GM20000 (cell line): ENCODE measurements at regions not wholly inside any gene's neighbourhood (a gene's known extent, or its start where the extent isn't known, plus 50 kb on each side); places are given as distances from the start of the nearest gene placed in this dataset.

Experiments
- DNase-seq: peaks from one replicate; pipeline ENCODE4 v3.0.0; 2012; ENCODE audit warnings: low spot score
- TF ChIP-seq, protein P1 (sequence below): IDR thresholded peaks from 2 replicates; pipeline ENCODE4 v1.5.1; 2012; ENCODE audit warnings: mild to moderate bottlenecking, control low read depth; ENCODE audit errors: extremely low read depth, missing control alignments

DNA sequence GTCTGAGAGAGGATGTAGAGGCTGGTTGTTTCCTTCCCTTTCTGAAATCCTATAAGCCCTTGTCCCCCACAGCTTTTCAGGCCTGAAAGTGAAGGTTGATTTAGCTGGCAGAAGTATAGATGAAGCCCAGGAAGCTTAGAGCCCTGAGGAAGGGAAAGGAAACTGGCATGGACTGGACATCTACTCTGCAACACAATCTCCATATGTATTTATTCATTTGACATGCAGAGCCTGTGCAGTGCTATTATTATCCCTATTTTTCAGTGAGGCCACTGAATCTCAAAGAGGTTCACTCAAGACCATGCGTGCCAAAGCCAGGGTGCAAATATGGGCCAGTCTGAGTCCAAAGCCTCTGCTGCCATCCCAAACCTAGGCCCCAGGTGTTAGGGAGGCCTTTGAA is 78.5 kb upstream of the KCND3 start:
- no peak for DNase-seq
- TF ChIP-seq, protein P1, sequence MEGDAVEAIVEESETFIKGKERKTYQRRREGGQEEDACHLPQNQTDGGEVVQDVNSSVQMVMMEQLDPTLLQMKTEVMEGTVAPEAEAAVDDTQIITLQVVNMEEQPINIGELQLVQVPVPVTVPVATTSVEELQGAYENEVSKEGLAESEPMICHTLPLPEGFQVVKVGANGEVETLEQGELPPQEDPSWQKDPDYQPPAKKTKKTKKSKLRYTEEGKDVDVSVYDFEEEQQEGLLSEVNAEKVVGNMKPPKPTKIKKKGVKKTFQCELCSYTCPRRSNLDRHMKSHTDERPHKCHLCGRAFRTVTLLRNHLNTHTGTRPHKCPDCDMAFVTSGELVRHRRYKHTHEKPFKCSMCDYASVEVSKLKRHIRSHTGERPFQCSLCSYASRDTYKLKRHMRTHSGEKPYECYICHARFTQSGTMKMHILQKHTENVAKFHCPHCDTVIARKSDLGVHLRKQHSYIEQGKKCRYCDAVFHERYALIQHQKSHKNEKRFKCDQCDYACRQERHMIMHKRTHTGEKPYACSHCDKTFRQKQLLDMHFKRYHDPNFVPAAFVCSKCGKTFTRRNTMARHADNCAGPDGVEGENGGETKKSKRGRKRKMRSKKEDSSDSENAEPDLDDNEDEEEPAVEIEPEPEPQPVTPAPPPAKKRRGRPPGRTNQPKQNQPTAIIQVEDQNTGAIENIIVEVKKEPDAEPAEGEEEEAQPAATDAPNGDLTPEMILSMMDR, result no peak

DNA sequence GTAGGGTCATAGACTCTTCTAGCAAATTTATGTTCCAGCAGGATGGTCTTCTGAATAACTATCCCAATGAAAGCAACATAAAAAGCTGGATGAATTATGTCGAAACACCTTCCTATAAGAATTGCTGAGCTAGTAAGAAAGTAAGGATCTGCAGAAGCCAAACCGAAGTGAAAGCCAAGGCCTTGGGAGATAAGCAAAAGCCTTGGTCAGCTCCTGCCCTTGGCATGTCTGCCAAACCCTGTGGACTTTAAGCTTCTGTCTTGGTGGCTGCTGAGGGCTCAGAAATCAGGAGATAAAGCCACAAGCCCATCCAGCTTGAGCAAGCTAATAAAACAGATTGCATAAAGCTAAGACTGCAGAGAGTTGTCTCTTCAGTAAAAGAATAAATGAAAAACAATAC is 81.2 kb upstream of the KCND3 start:
- TF ChIP-seq, protein P1, result no peak
- no peak for DNase-seq

DNA sequence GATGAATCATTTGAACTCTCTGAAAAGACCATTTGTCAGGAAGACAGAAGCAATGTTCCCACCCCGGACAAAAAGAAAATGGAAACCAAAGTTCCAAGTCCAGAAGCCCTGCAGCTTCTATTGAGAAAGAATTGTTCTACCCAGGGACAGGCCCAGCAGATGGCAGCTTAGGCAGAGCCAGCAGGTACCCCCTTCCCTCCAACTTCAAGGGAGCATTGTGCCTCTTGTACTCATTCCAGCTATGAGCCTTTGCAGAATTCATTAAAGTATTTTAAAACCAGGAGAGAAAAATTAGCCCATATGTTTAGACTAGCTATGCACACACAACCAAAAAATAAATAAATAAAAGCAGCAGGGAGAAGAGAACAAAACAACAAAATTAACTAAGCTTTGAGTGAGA is 85.2 kb upstream of the KCND3 start:
- TF ChIP-seq, protein P1, result no peak
- DNase-seq, result no peak

DNA sequence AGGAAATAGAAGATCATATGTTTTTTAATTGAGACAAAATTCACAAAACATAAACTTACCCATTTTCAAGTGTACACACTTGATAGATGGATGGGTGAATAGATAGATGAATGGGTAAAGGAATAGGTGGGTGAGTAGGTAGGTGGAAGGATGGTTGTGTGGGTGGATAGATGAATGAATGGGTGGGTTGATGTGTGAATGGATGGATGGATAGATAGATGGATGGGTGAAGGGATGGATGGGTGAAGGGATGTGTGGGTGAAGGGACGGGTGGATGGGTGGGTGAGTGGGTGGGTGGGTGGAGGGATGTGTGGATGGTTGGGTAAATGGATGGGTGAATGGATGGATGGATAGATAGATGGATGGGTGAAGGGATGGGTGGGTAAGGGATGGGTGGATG is 86.1 kb upstream of the KCND3 start:
- TF ChIP-seq, protein P1, result no peak
- no peak for DNase-seq

DNA sequence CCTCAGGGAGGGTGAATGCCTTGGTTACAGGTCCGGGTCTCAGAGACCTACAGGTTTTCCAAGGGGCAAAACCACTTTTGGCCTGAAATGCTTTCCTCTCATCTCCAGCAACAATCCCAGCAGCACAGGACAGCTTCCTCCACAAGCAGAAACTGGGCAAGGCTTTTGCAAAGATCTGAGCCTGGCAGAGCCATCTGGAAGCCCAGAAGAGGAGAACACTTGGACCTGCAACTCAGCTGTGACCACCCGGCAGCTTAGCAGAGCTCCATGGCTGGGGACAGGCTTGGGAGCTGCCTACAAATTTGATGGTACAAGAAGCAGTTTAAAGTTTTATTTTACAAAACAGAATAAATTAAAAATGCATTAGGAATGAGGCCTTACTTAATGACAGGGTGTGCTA is 90.0 kb upstream of the KCND3 start:
- DNase-seq, result no peak
- TF ChIP-seq, protein P1, result no peak

DNA sequence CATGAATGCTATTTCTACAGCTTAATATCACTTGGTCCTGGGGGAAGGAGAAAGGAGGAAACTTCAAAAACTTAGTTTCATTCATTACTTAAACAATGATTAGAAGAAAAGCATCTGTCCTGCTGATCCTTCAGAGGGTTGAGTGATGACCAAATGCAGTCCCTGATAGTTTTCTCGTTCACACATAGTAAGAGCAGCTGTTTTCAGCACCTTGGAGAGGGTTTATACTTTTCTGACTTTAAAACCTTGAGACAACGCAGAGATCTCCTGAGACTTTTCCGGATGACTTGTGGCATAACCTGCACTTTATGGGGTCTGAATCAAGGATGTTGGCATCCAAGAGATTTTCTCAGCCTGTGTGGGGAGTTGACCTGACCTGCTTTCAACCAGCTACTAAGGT is 94.0 kb upstream of the KCND3 start:
- TF ChIP-seq, protein P1, result no peak
- no peak for DNase-seq

DNA sequence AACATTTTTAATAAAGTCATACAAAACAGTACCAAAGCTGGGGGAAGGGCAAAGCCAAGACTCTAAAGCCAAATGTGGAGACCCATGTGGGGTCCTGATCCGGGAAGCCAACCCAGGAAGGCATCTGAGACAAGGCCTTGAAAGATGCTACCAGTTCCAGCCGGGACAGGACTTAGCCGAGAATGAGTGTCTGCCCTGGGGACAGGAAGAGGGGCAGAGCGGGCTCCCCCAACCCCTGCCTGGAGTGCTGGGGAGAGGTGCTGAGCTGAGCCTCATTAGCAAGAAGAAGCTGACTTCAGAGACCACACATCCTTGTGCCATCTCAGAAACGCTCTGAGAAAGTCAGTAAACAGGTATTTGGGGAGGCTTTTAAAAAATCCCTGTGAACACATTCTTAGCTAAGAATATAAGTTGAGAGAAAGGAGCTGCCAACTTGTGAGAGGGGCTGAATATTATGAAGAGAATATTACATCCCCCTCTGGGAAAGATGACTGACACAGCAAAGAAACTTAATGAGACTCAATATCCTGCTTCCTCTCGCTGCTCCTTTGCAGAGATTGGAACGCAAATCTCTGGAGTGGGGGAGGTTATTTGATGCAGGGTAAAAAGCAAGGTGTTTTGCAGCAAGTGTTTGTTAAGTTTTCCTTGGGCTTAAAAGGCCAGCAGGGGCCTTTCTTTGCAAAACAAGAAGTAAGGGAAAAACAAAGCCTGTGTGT is 103.3 kb upstream of the KCND3 start:
- DNase-seq, result no peak
- TF ChIP-seq, protein P1, result no peak
